HG03432 (cell line): ENCODE measurements at regions not wholly inside any gene's neighbourhood (a gene's known extent, or its start where the extent isn't known, plus 50 kb on each side); places are given as distances from the start of the nearest gene placed in this dataset.

ENCODE experiments used
- ATAC-seq: cut with Tn5 transposase; IDR thresholded peaks from one replicate; pipeline ENCODE4 v1.9.1; 2021; ENCODE audit warnings: mild to moderate bottlenecking, moderate library complexity; ENCODE audit not compliant: unreplicated experiment

GRCh38 chr5:174229514-174230370 lies 184.2 kb downstream of the NSG2 start:
- no peak for ATAC-seq

GRCh38 chr5:174231956-174232487 lies 186.5 kb downstream of the NSG2 start:
- ATAC-seq = no peak

- no peak for ATAC-seq
Measured at GRCh38 chr5:174234388-174234787, 188.9 kb downstream of the NSG2 start.

GRCh38 chr5:174235221-174236011 lies 189.9 kb downstream of the NSG2 start:
- no peak for ATAC-seq

GRCh38 chr5:174236070-174236469 lies 190.6 kb downstream of the NSG2 start:
- ATAC-seq = no peak

GRCh38 chr5:174239718-174240117 lies 194.2 kb downstream of the NSG2 start:
- no peak for ATAC-seq

GRCh38 chr5:174242573-174242972 lies 197.1 kb downstream of the NSG2 start:
- no peak for ATAC-seq

- ATAC-seq = no peak
Measured at GRCh38 chr5:174243904-174244303, 198.4 kb downstream of the NSG2 start.

GRCh38 chr5:174245516-174246075 lies 200.1 kb downstream of the NSG2 start:
- ATAC-seq = no peak

GRCh38 chr5:174246743-174247142 lies 201.2 kb downstream of the NSG2 start:
- ATAC-seq = no peak

GRCh38 chr5:174247301-174247700 lies 201.8 kb downstream of the NSG2 start:
- ATAC-seq = no peak

- no peak for ATAC-seq
Measured at GRCh38 chr5:174251305-174252000, 205.9 kb downstream of the NSG2 start.

- ATAC-seq = no peak
Measured at GRCh38 chr5:174252121-174252520, 206.6 kb downstream of the NSG2 start.

- no peak for ATAC-seq
Measured at GRCh38 chr5:174259696-174260420, 214.4 kb downstream of the NSG2 start.

GRCh38 chr5:174271316-174271715 lies 225.8 kb downstream of the NSG2 start:
- ATAC-seq = no peak

GRCh38 chr5:174272671-174273070 lies 227.2 kb downstream of the NSG2 start:
- peak; percentile 7 for ATAC-seq

GRCh38 chr5:174273325-174273724 lies 227.8 kb downstream of the NSG2 start:
- ATAC-seq = peak; percentile 91

GRCh38 chr5:174275959-174276358 lies 230.5 kb downstream of the NSG2 start:
- ATAC-seq = no peak

GRCh38 chr5:174281089-174281760 lies 235.7 kb downstream of the NSG2 start:
- ATAC-seq = no peak

GRCh38 chr5:174281855-174282254 lies 236.3 kb downstream of the NSG2 start:
- no peak for ATAC-seq
